ENCODE measurements at regions not wholly inside any gene's neighbourhood (a gene's known extent, or its start where the extent isn't known, plus 50 kb on each side); places are given as distances from the start of the nearest gene placed in this dataset.

GRCh38 chr21:35853321-35854239, 206.7 kb downstream of the SETD4 start:
- FAIRE-seq (no peak), DNase-seq (ENCODE audit: insufficient read length, low spot score) (no peak)

DNA sequence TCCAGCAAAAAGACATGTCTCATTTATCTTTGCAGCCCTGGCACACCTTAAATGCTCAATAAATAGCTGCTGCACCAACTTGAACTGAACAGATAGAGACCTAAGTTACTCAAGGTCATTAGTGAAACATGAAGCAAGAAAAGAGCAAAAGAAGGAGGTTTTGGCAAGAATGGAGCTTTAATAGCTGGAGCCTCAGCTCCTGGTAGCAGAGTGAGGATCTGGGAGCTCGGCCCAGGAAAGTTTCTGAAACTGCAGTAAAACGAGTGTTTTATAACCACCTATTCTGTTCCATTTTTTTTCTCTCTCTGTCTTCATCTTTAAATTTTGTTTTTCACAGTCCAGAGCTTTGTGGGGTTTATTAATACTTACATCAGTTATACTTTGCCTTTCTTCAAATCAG, 207.5 kb downstream of the SETD4 start:
- FAIRE-seq (no peak), DNase-seq (ENCODE audit: insufficient read length, low spot score) (no peak)

DNA sequence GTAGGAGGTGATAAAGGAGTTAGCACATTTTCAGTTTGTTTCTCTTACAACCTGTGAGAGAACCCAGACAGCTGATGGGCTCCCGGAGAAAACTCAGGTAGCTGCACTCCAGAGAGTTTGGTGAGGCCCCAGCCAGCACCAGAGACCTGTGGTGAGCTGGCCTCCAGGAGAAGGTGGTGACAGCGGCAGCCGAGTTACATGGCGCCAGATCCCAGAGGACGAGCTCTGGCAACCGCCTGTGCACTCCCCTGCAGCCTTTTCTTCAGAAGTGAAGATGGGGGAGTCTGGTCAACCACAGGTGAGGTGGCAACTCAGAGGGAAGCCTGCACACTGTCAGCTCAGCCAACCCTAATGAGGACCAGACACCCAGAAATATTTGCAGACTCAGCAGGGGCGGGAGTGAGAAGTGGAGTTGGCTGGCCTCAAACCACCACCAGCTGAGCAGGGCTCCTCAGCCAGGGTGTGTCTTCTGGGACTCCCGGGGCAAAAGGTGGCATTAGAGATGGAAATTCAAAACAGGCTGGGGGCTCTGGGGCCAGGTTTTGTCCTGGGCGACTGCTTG, 209.7 kb downstream of the SETD4 start:
- FAIRE-seq: no peak

DNA sequence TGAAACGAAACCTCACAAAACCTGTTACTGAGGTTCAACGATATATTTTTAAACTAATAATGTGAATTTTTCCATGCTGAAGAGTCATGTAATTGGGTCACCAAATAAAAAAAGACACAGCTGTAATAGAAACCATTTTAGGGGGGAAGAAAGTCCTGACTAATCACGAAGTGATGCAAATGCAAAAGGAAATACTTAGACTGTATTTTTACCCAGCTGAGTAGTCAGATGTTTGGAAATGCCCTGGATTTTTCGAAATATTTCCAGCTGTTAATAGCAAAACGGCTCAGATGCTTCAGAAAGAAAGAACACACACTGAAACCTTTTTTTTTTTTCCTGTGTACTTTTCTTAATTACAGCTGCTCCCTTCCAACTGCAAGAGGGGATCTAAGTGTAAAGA, 210.3 kb downstream of the SETD4 start:
- DNase-seq (ENCODE audit: insufficient read length, low spot score) (no peak), FAIRE-seq (no peak)

More for the DNA sequence above, 209.7 kb downstream of the SETD4 start:
- no peak for DNase-seq (ENCODE audit: insufficient read length, low spot score)

- FAIRE-seq (no peak), DNase-seq (ENCODE audit: insufficient read length, low spot score) (no peak)
These were observed 211.2 kb downstream of the SETD4 start for GRCh38 chr21:35849144-35849543.

DNA sequence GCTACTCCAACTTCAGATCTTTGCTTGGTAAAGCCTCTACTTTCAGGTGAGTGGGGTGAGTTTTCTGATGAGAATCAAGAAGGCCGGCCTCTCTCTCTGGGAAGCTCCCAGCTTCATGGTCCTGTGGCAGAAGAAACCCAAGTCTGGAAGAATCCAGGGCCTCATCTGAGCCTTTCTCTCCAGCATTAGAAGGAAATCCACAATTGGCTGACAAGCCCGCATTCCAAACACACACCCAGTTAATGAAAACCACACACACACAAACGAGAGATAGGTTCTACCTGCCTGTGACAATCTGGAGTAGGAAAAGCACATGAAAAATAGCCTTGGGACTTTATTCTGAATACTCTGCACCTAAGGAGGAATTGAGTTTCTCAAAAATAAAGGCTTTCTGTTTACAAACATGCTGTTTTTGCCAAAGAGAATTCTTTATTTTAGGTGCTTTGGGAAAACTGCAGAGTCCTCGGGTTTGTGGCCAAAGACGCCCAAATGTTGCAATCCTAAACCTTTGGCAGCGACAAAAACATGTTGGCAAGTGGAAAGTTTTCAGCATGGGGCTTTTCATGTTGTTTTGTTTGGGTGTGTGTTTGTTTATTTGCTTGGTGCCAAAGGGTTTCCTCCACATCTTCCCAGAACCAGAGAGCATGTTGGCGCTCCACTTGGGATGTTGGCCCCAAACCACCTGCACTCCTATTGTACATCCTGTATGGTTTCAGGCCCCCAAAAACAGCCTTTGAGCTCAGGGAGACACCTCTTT, 216.2 kb downstream of the SETD4 start:
- no peak for DNase-seq (ENCODE audit: insufficient read length, low spot score)
- FAIRE-seq: no peak

- no peak for DNase-seq (ENCODE audit: insufficient read length, low spot score)
- FAIRE-seq: no peak
These were observed 219.4 kb downstream of the SETD4 start for GRCh38 chr21:35840949-35841348.

DNA sequence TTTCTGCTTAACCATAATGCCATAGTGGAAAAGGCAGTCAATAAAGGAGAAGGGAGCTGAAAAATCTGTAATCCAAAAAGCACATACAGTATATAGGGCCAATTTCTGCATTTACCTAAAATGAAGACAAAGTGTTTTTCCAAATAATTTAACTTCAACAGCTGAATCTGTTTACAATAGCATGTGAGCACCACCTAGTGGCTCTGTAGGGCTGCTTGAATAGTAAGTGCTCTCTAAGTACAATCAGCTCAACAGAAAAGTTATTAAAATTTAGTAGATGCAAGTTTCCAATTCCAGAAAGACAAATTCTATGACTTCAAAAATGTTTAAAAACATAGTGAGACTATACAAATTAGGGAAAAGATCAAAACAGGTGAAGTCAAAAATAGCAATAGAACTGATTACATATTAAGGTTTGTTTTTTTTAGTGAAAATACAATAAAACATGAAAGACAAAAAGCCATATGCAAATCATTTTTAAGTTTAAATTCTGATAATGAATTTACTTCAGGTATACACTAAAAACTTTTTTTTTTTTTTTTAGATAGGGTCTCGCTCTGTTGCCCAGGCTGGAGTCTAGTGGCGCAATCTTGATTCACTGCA, 220.0 kb downstream of the SETD4 start:
- DNase-seq (ENCODE audit: insufficient read length, low spot score) (peak; percentile 10), FAIRE-seq (peak; percentile 80)

DNA sequence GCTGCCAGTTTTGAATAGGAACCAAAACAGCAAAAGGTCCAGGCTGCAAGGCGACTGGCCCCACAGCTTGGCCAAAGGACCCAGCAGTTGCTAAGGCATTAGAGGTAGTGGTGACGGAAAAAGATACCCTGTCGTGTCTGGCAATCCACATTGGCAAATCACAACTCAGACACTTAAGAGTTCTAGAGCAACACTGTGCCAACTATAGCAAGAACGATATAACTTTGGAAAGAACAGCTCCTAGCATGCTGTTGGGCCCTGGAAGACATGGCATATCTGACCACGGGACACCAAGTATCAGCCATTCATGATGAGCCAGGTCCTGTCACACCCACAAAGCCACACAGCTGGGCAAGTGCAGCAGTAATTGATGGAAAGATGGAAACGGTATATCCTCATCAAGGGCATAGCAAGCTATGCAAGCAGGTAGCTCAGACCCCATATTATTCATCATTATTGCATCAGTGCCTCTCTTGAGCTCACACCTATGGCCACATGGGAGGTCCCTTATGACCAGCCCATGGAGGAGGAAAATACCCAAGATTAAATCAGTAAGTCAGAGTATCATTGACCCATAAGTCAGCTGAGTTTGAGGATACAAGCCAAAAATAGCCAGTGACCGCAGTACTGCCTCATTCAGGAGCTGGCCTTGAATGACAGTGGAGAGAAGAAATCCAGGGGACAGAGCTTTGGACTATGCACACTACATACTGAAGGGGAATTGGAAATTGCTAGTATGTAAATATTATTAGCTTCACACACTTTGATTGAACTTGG, 221.2 kb downstream of the SETD4 start:
- DNase-seq (ENCODE audit: insufficient read length, low spot score) (no peak), FAIRE-seq (no peak)

- FAIRE-seq (no peak), DNase-seq (ENCODE audit: insufficient read length, low spot score) (no peak)
These were observed 222.0 kb downstream of the SETD4 start for GRCh38 chr21:35838350-35838749.

DNA sequence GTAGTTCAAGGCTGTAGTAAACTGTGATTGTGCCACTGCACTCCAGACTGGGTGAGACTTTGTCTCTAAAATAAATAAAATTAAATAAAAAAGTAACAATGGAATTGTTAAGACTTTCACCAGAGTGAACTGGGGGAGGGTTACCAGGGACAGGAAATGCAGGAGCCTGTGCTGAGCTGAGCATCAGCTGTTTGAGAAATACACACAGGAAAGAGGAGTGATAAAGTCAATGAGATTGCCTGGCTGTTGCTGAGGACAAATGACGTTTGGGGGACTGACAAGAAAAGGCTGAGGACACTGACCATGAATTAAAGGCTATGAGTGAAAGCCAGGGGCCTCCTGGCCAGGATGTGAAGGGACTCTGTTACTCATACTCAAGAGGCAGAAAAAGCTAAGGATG, 226.3 kb downstream of the SETD4 start:
- FAIRE-seq: no peak
- no peak for DNase-seq (ENCODE audit: insufficient read length, low spot score)

GRCh38 chr21:35833388-35833787, 226.9 kb downstream of the SETD4 start:
- DNase-seq (ENCODE audit: insufficient read length, low spot score) (no peak), FAIRE-seq (no peak)

GRCh38 chr21:35831230-35831629, 229.1 kb downstream of the SETD4 start:
- DNase-seq (ENCODE audit: insufficient read length, low spot score): no peak
- FAIRE-seq: no peak

GRCh38 chr21:35829067-35829466, 231.3 kb downstream of the SETD4 start:
- DNase-seq (ENCODE audit: insufficient read length, low spot score) (no peak), FAIRE-seq (no peak)

GRCh38 chr21:35828161-35828560, 232.2 kb downstream of the SETD4 start:
- no peak for DNase-seq (ENCODE audit: insufficient read length, low spot score)
- no peak for FAIRE-seq

GRCh38 chr21:35827004-35827403, 233.3 kb downstream of the SETD4 start:
- no peak for FAIRE-seq

GRCh38 chr21:35825370-35826353, 234.7 kb downstream of the SETD4 start:
- FAIRE-seq (no peak), DNase-seq (ENCODE audit: insufficient read length, low spot score) (no peak)

More at GRCh38 chr21:35827004-35827403, 233.3 kb downstream of the SETD4 start:
- no peak for DNase-seq (ENCODE audit: insufficient read length, low spot score)

DNA sequence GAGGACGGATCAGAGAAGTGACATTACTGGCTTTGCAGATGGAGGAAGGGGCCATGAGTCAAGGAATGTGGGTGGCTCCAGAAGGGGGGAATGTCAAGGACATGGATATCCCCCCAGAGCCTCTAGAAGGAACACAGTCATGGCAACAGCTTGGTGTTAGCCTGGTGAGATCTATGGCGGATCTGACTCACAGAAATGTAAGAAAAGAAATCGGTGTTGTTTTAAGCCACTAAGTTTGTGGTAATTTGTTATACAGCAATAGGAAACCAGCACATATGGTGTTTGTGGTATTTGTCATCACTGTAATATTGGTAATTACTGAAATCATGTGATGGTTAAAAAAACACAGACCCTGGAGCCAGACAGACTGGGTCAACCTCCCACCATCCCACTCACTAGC, 236.2 kb downstream of the SETD4 start:
- DNase-seq (ENCODE audit: insufficient read length, low spot score) (no peak), FAIRE-seq (no peak)

GRCh38 chr21:35819134-35819533, 241.2 kb downstream of the SETD4 start:
- FAIRE-seq: no peak
- no peak for DNase-seq (ENCODE audit: insufficient read length, low spot score)

Measured in GM19239 (cell line).